Stimulated activated CD8-positive, alpha-beta memory T cell treated with anti-CD3 and anti-CD28 coated beads, Interleukin-15, amount 100 ng/mL, for 4 hours (primary cell): ENCODE measurements at regions not wholly inside any gene's neighbourhood (a gene's known extent, or its start where the extent isn't known, plus 50 kb on each side); places are given as distances from the start of the nearest gene placed in this dataset.
"Not testable (repeated sequence)": the region's sequence is repeated elsewhere in the genome, so short reads cannot be mapped to it uniquely, and the experiment has no call there.

Experiments used
- DNase-seq, 2 donors: peaks; one replicate each; pipeline ENCODE4 v3.0.0-alpha.2; 2020; ENCODE audit warnings: low read depth in 2 of 2

- no peak for DNase-seq
Observed at GRCh38 chr1:219352961-219353651, 179.4 kb downstream of the LYPLAL1 start.

GRCh38 chr1:219350172-219350931 is 176.7 kb downstream of the LYPLAL1 start:
- no peak for DNase-seq

- no peak for DNase-seq
Observed at GRCh38 chr1:219347921-219348391, 174.3 kb downstream of the LYPLAL1 start.

- no peak for DNase-seq
Observed at GRCh38 chr1:219347376-219347775, 173.7 kb downstream of the LYPLAL1 start.

- DNase-seq, result no peak
Observed at GRCh38 chr1:219345953-219346352, 172.3 kb downstream of the LYPLAL1 start.

GRCh38 chr1:219342836-219343235 is 169.2 kb downstream of the LYPLAL1 start:
- no peak for DNase-seq

GRCh38 chr1:219340796-219341195 is 167.1 kb downstream of the LYPLAL1 start:
- DNase-seq, result no peak

GRCh38 chr1:219339466-219339865 is 165.8 kb downstream of the LYPLAL1 start:
- DNase-seq, result no peak

- DNase-seq, result no peak
Observed at GRCh38 chr1:219337588-219337987, 163.9 kb downstream of the LYPLAL1 start.

- DNase-seq, result no peak
Observed at GRCh38 chr1:219333626-219334025, 159.9 kb downstream of the LYPLAL1 start.

GRCh38 chr1:219331424-219331823 is 157.7 kb downstream of the LYPLAL1 start:
- DNase-seq, result no peak

GRCh38 chr1:219330669-219331068 is 157.0 kb downstream of the LYPLAL1 start:
- DNase-seq, result no peak

- no peak for DNase-seq
Observed at GRCh38 chr1:219330001-219330400, 156.3 kb downstream of the LYPLAL1 start.

- DNase-seq, result no peak
Observed at GRCh38 chr1:219329578-219329977, 155.9 kb downstream of the LYPLAL1 start.

- no peak for DNase-seq
Observed at GRCh38 chr1:219326843-219327242, 153.2 kb downstream of the LYPLAL1 start.

- DNase-seq, result no peak
Observed at GRCh38 chr1:219325368-219325742, 151.7 kb downstream of the LYPLAL1 start.

- DNase-seq, result no peak
Observed at GRCh38 chr1:219324629-219325367, 151.1 kb downstream of the LYPLAL1 start.

GRCh38 chr1:219324171-219324570 is 150.5 kb downstream of the LYPLAL1 start:
- DNase-seq, result no peak

GRCh38 chr1:219323426-219323825 is 149.7 kb downstream of the LYPLAL1 start:
- no peak for DNase-seq

GRCh38 chr1:219322766-219323165 is 149.1 kb downstream of the LYPLAL1 start:
- DNase-seq, result no peak

GRCh38 chr1:219320563-219320962 is 146.9 kb downstream of the LYPLAL1 start:
- not testable (repeated sequence) for DNase-seq

GRCh38 chr1:219318826-219319225 is 145.1 kb downstream of the LYPLAL1 start:
- no peak for DNase-seq
